ENCODE measurements at regions not wholly inside any gene's neighbourhood (a gene's known extent, or its start where the extent isn't known, plus 50 kb on each side); places are given as distances from the start of the nearest gene placed in this dataset.

GRCh38 chr12:30357766-30358490 is 337.7 kb downstream of the IPO8 start:
- DNase-seq (ENCODE audit: low spot score) = no peak
- Mint-ChIP-seq H3K4me3 (ENCODE audit: unreplicated experiment) (no peak overlapping the region), H3K36me3 (ENCODE audit: low read depth) (no peaks in the 10 kb centered on the region), H3K9me3 (ENCODE audit: low read depth) (no peaks in the 10 kb centered on the region), H3K4me1 (ENCODE audit: low read depth) (no peaks in the 10 kb centered on the region), H3K27me3 (ENCODE audit: low read depth) (peaks cover 7% of the 10 kb centered on the region), H3K27ac (ENCODE audit: unreplicated experiment) (no peak overlapping the region)
- TF ChIP-seq CTCF (IDR thresholded peaks at IDR 0.05) = no peak

- Mint-ChIP-seq H3K27ac (ENCODE audit: unreplicated experiment) (no peak overlapping the region), H3K27me3 (ENCODE audit: low read depth) (peaks cover 10% of the 10 kb centered on the region), H3K36me3 (ENCODE audit: low read depth) (no peaks in the 10 kb centered on the region), H3K4me1 (ENCODE audit: low read depth) (no peaks in the 10 kb centered on the region), H3K4me3 (ENCODE audit: unreplicated experiment) (no peak overlapping the region), H3K9me3 (ENCODE audit: low read depth) (no peaks in the 10 kb centered on the region)
- TF ChIP-seq CTCF (IDR thresholded peaks at IDR 0.05) = no peak
- no peak for DNase-seq (ENCODE audit: low spot score)
These were observed 349.8 kb downstream of the IPO8 start for GRCh38 chr12:30345744-30346471.

- H3K9me3 Mint-ChIP-seq (ENCODE audit: low read depth) = no peaks in the 10 kb centered on the region
- no peak overlapping the region for H3K27ac Mint-ChIP-seq (ENCODE audit: unreplicated experiment)
- no peak overlapping the region for H3K4me3 Mint-ChIP-seq (ENCODE audit: unreplicated experiment)
- TF ChIP-seq CTCF (IDR thresholded peaks at IDR 0.05) = no peak
- H3K27me3 Mint-ChIP-seq (ENCODE audit: low read depth) = peaks cover 11% of the 10 kb centered on the region
- H3K36me3 Mint-ChIP-seq (ENCODE audit: low read depth) = no peaks in the 10 kb centered on the region
- DNase-seq (ENCODE audit: low spot score) = no peak
- H3K4me1 Mint-ChIP-seq (ENCODE audit: low read depth) = peaks cover 3% of the 10 kb centered on the region
These were observed 365.1 kb downstream of the IPO8 start for GRCh38 chr12:30330565-30330964.

- no peak overlapping the region for H3K4me3 Mint-ChIP-seq (ENCODE audit: unreplicated experiment)
- no peak for DNase-seq (ENCODE audit: low spot score)
- no peaks in the 10 kb centered on the region for H3K9me3 Mint-ChIP-seq (ENCODE audit: low read depth)
- no peak overlapping the region for H3K27ac Mint-ChIP-seq (ENCODE audit: unreplicated experiment)
- no peak for TF ChIP-seq CTCF (IDR thresholded peaks at IDR 0.05)
- H3K36me3 Mint-ChIP-seq (ENCODE audit: low read depth) = no peaks in the 10 kb centered on the region
- peaks cover 3% of the 10 kb centered on the region for H3K4me1 Mint-ChIP-seq (ENCODE audit: low read depth)
- H3K27me3 Mint-ChIP-seq (ENCODE audit: low read depth) = peaks cover 10% of the 10 kb centered on the region
These were observed 366.4 kb downstream of the IPO8 start for GRCh38 chr12:30329281-30329680.

- no peak for DNase-seq (ENCODE audit: low spot score)
- Mint-ChIP-seq H3K36me3 (ENCODE audit: low read depth) (no peaks in the 10 kb centered on the region), H3K9me3 (ENCODE audit: low read depth) (peaks cover 26% of the 10 kb centered on the region), H3K4me3 (ENCODE audit: unreplicated experiment) (no peak overlapping the region), H3K27ac (ENCODE audit: unreplicated experiment) (no peak overlapping the region), H3K27me3 (ENCODE audit: low read depth) (peaks cover 6% of the 10 kb centered on the region), H3K4me1 (ENCODE audit: low read depth) (no peaks in the 10 kb centered on the region)
- TF ChIP-seq CTCF (IDR thresholded peaks at IDR 0.05) = no peak
These were observed 372.7 kb downstream of the IPO8 start for GRCh38 chr12:30323008-30323407.
